ENCODE measurements at regions not wholly inside any gene's neighbourhood (a gene's known extent, or its start where the extent isn't known, plus 50 kb on each side); places are given as distances from the start of the nearest gene placed in this dataset.

GRCh38 chr12:38995249-38995648 lies 89.9 kb upstream of the CPNE8 start:
- Histone ChIP-seq H2BK5ac (ENCODE audit: insufficient read length, low read length) (no peak overlapping the region), H3K14ac (ENCODE audit: insufficient read depth, low read length) (no peak overlapping the region), H3K4me2 (ENCODE audit: insufficient read depth, insufficient read length, low read length) (no peak overlapping the region), H2AFZ (ENCODE audit: low read length) (no peak overlapping the region), H3K9ac (ENCODE audit: extremely low read depth, insufficient read length, low read length) (no peak overlapping the region), H3K27ac (ENCODE audit: insufficient read length, low read depth, low read length) (no peak overlapping the region), H2BK15ac (ENCODE audit: low read depth, low read length) (no peak overlapping the region), H3K23me2 (ENCODE audit: insufficient read length, low read depth, low read length, poor library complexity, severe bottlenecking) (no peaks in the 10 kb centered on the region), H4K5ac (ENCODE audit: insufficient read length, low read depth, low read length) (no peak overlapping the region), H3K56ac (ENCODE audit: insufficient read length, low read depth, low read length) (no peak overlapping the region), H3K79me1 (ENCODE audit: insufficient read depth, low read depth, low read length, poor library complexity, severe bottlenecking) (no peaks in the 10 kb centered on the region), H3K79me2 (ENCODE audit: insufficient read depth, low read length) (no peaks in the 10 kb centered on the region), H3K9me3 (ENCODE audit: control insufficient read depth, low read depth, low read length) (no peaks in the 10 kb centered on the region), H2BK12ac (ENCODE audit: insufficient read length, low read depth, low read length) (no peak overlapping the region), H2BK20ac (ENCODE audit: low read depth, low read length, poor library complexity, severe bottlenecking) (no peak overlapping the region), H3K27me3 (ENCODE audit: insufficient read depth, low read length) (no peaks in the 10 kb centered on the region), H2AK5ac (ENCODE audit: insufficient read length, low read length) (no peak overlapping the region), H3K23ac (ENCODE audit: insufficient read length, low read depth, low read length) (no peak overlapping the region), H4K8ac (replicated peaks; ENCODE audit: insufficient read length, low read depth, low read length) (no peak overlapping the region), H3K4me1 (ENCODE audit: insufficient read depth, low read length) (no peaks in the 10 kb centered on the region), H3K18ac (ENCODE audit: insufficient read length, low read depth, low read length) (no peak overlapping the region), H3K4ac (ENCODE audit: low read depth, low read length) (no peak overlapping the region), H4K91ac (ENCODE audit: insufficient read length, low read depth, low read length) (no peak overlapping the region), H2BK120ac (ENCODE audit: low read depth, low read length, poor library complexity, severe bottlenecking) (no peak overlapping the region), H4K20me1 (ENCODE audit: control insufficient read depth, insufficient read depth, insufficient read length) (no peaks in the 10 kb centered on the region), H3T11ph (ENCODE audit: low read length) (no peak overlapping the region)
- no peak for DNase-seq
- Mint-ChIP-seq H3K4me3 (no peak overlapping the region), H3K4me1 (peaks cover 3 to 7% of the 10 kb centered on the region in 2 experiments), H3K36me3 (ENCODE audit: insufficient read depth in 1 of 3, low read depth in 3 of 3) (no peaks in the 10 kb centered on the region; a peak in 2 of 7 replicates), H3K27ac (peak overlapping the region in 1 of 3 experiments; percentile 32; a peak in 2 of 7 replicates), H3K9me3 (peaks cover 4 to 6% of the 10 kb centered on the region in 2 experiments; a peak in 3 of 5 replicates), H3K27me3 (ENCODE audit: low read depth) (no peaks in the 10 kb centered on the region)
- no CpG with 5 or more reads among the region's 3 CpGs for WGBS (ENCODE audit: extremely low coverage, insufficient read length, low lambda C conversion rate)
- no peak for TF ChIP-seq CTCF (conservative IDR thresholded peaks at IDR 0.05)

Measured in H9 (cell line).